Suprapubic skin (tissue), 4 donors: ENCODE measurements at regions not wholly inside any gene's neighbourhood (a gene's known extent, or its start where the extent isn't known, plus 50 kb on each side); places are given as distances from the start of the nearest gene placed in this dataset.

Experiments used
- DNase-seq, 2 donors: peaks; one replicate each; pipeline ENCODE4 v3.0.0-alpha.2; 2019; ENCODE audit warnings: low spot score in 2 of 2
- H3K27ac ChIP-seq: fragments of 200-600 bp; sonication (generic); one replicate; pipeline ENCODE4 v1.5.1; 2019
- H3K27me3 ChIP-seq: fragments of 200-600 bp; sonication (generic); one replicate; pipeline ENCODE4 v1.5.1; 2019
- H3K36me3 ChIP-seq: fragments of 200-600 bp; sonication (generic); one replicate; pipeline ENCODE4 v1.5.1; 2019
- H3K4me1 ChIP-seq: fragments of 200-600 bp; sonication (generic); one replicate; pipeline ENCODE4 v1.5.1; 2019
- H3K4me3 ChIP-seq: fragments of 200-600 bp; sonication (generic); one replicate; pipeline ENCODE4 v1.5.1; 2019; ENCODE audit warnings: mild to moderate bottlenecking
- H3K9me3 ChIP-seq: fragments of 200-600 bp; sonication (generic); one replicate; pipeline ENCODE4 v1.5.1; 2019
- EP300 ChIP-seq: sonication (generic); formaldehyde crosslinking; IDR thresholded peaks from one replicate; pipeline ENCODE4 v1.6.1; 2017; ENCODE audit warnings: antibody characterized with exemption
- POLR2A ChIP-seq, 2 donors: fragments of 450-650 bp; IDR thresholded peaks; one replicate each; pipeline ENCODE4 v1.6.1; 2017; ENCODE audit warnings: antibody characterized with exemption in 2 of 2, mild to moderate bottlenecking in 2 of 2, moderate library complexity in 2 of 2
- POLR2AphosphoS5 ChIP-seq, 3 donors: sonication (generic); formaldehyde crosslinking; IDR thresholded peaks; one replicate each; pipeline ENCODE4 v1.6.1; 2017; ENCODE audit warnings: antibody characterized with exemption in 3 of 3
- WGBS: methylation state at CpG from one replicate; pipeline ENCODE4 v1.1.5; 2018; 5-methylcytosine and 5-hydroxymethylcytosine counted together
- TF ChIP-seq, protein P1 (sequence below), 2 donors: fragments of 200-600 bp in 1 of 2; fragments of 450-650 bp in 1 of 2; sonication (generic) in 1 of 2; IDR thresholded peaks; one replicate each; pipeline ENCODE4 v1.5.1; 2016 to 2019; ENCODE audit warnings: antibody characterized with exemption in 2 of 2, mild to moderate bottlenecking in 1 of 2, moderate library complexity in 1 of 2

DNA sequence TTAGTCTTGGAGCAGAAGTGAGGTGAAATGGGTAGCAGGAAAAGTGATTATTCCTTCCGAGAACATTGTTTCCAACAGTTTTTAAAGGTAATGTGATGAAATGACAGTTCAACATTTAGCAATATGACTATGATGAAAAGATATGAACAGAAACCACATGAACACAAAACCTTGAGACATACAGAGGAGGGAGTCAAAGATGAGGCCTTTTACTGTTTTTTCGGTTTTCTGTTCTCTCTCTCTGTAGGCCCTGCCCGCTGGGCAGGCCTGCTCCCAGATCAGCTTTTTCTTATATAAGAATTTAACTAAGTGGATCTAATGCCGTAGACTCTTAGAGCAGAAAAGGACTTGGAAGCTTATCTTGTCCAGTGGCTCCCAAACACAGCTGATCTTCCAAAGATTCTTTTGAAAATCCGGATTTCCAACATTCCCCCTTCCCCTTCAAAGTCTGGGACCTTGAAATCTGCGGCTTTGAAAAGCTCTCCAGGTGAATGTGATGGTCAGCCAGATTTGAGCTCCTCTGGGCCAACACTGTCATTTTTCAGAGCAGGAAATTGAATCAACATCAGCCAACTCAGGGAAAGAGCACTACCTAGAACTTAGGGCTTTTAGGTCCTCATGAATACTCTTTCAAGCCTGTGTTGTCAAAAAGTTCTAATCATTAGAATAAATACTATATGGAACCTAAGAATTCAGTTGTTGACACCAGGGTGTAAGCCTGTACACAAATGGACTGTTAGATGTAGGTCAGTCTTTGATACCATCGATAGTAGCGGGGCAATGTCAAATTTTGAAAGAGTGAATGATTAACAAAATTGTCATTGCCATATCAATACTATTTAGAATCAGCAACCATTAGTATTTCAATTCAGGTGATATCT is 372.7 kb downstream of the SHQ1 start:
- Histone ChIP-seq H3K4me3 (no peak overlapping the region), H3K27ac (no peak overlapping the region), H3K9me3 (no peaks in the 10 kb centered on the region), H3K4me1 (no peaks in the 10 kb centered on the region), H3K27me3 (no peaks in the 10 kb centered on the region), H3K36me3 (no peaks in the 10 kb centered on the region)
- DNase-seq, result no peak
- no peak for TF ChIP-seq POLR2A (IDR thresholded peaks at IDR 0.05)
- WGBS, result 90% methylated on average over 8 of the region's 8 CpGs

DNA sequence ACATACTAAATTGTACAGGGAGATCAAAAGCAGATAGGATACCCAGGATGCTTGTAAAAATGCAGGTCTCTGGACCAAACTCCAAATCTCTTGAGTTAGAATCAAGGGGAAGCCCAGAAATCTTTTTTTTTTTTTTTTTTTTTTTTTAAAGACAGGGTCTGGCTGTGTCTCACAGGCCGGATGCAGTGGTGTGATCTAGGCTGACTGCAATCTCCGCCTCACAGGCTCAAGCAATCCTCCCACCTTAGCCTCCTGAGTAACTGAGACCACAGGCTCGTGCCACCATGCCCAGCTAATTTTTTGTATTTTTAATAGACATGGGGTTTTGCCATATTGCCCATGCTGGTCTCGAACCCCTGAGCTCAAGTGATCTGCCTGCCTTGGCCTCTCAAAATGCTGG is 373.5 kb downstream of the SHQ1 start:
- 79% methylated on average over 4 of the region's 4 CpGs for WGBS
- Histone ChIP-seq H3K4me1 (no peaks in the 10 kb centered on the region), H3K27ac (no peak overlapping the region), H3K9me3 (no peaks in the 10 kb centered on the region), H3K27me3 (no peaks in the 10 kb centered on the region), H3K36me3 (no peaks in the 10 kb centered on the region), H3K4me3 (no peak overlapping the region)
- DNase-seq, result no peak
- TF ChIP-seq EP300, result no peak
- TF ChIP-seq POLR2AphosphoS5 (IDR thresholded peaks at IDR 0.05), result no peak
- TF ChIP-seq, protein P1, sequence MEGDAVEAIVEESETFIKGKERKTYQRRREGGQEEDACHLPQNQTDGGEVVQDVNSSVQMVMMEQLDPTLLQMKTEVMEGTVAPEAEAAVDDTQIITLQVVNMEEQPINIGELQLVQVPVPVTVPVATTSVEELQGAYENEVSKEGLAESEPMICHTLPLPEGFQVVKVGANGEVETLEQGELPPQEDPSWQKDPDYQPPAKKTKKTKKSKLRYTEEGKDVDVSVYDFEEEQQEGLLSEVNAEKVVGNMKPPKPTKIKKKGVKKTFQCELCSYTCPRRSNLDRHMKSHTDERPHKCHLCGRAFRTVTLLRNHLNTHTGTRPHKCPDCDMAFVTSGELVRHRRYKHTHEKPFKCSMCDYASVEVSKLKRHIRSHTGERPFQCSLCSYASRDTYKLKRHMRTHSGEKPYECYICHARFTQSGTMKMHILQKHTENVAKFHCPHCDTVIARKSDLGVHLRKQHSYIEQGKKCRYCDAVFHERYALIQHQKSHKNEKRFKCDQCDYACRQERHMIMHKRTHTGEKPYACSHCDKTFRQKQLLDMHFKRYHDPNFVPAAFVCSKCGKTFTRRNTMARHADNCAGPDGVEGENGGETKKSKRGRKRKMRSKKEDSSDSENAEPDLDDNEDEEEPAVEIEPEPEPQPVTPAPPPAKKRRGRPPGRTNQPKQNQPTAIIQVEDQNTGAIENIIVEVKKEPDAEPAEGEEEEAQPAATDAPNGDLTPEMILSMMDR (IDR thresholded peaks at IDR 0.05), result no peak
- TF ChIP-seq POLR2A (IDR thresholded peaks at IDR 0.05), result no peak

DNA sequence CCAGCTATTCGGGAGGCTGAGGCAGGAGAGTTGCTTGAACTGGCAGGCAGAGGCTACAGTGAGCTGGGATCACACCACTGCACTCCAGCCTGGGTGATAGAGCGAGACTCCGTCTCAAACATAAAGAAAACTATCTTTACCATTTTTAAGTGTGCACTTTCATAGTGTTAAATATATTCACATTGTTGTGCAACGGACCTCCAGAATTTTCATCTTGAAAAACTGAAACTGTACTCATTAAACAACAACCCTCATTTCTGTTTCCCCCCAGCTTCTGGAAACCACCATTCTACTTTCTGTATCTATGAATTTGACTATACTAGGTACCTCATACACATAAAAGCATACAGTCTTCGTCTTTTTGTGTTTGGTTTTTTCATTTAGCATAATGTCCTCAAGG is 375.1 kb downstream of the SHQ1 start:
- Histone ChIP-seq H3K27ac (no peak overlapping the region), H3K4me3 (no peak overlapping the region), H3K36me3 (no peaks in the 10 kb centered on the region), H3K4me1 (no peaks in the 10 kb centered on the region), H3K27me3 (no peaks in the 10 kb centered on the region), H3K9me3 (no peaks in the 10 kb centered on the region)
- WGBS, result 78% methylated on average over 5 of the region's 5 CpGs
- no peak for TF ChIP-seq POLR2AphosphoS5 (IDR thresholded peaks at IDR 0.05)
- no peak for TF ChIP-seq EP300
- no peak for TF ChIP-seq POLR2A (IDR thresholded peaks at IDR 0.05)
- TF ChIP-seq, protein P1 (IDR thresholded peaks at IDR 0.05), result no peak
- no peak for DNase-seq

DNA sequence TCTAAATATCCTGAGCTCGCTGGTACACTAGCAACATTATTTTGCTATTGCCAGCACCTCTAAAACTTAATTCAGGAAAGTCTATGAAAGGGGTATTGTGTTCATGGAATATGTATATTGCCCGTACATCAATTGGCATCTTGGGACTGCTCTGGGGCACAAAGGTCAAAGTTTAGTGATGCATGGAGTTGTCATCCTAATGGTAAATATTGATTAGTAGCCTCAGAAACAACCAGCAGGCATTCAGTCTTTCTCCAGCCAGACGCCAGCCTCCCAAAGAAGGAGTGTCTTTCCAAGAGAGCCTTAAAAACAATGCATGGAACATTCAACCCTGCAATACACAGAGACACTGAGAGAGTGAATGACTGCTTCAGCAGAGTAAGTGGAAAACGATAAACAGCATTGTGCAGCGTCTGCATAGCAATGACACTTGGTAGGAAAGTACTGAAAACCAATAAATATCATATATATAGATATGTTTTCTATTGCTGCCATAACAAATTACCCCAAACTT is 377.3 kb downstream of the SHQ1 start:
- Histone ChIP-seq H3K36me3 (no peaks in the 10 kb centered on the region), H3K4me3 (no peak overlapping the region), H3K4me1 (no peaks in the 10 kb centered on the region), H3K27me3 (no peaks in the 10 kb centered on the region), H3K9me3 (no peaks in the 10 kb centered on the region), H3K27ac (no peak overlapping the region)
- WGBS, result 90% methylated on average over 5 of the region's 5 CpGs
- no peak for DNase-seq
- TF ChIP-seq EP300, result no peak
- TF ChIP-seq POLR2A (IDR thresholded peaks at IDR 0.05), result no peak
- no peak for TF ChIP-seq POLR2AphosphoS5 (IDR thresholded peaks at IDR 0.05)
- TF ChIP-seq, protein P1 (IDR thresholded peaks at IDR 0.05), result no peak

DNA sequence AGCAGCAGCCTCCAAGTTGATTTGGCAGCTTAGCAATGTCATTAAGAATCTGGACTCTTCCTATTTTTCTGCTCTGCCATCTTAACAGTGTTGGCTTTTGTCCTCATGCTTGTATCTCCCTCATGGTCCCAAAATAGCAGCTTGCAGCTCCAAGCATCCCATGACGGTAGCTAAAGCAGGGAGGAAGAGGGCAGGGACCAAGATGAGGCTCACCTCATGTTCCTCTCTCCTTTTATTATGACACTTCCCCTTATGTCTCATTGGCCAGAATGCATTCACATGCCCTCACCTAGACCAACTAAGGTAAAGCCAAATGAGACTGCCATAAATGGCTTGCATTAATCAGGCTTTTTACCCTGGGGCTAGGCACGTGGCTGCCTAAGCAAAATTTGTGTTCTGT is 382.4 kb downstream of the SHQ1 start:
- H3K36me3 ChIP-seq, result no peaks in the 10 kb centered on the region
- H3K4me3 ChIP-seq, result no peak overlapping the region
- H3K27me3 ChIP-seq, result no peaks in the 10 kb centered on the region
- DNase-seq, result no peak
- no peaks in the 10 kb centered on the region for H3K4me1 ChIP-seq
- H3K27ac ChIP-seq, result no peak overlapping the region
- WGBS, result 49% methylated on average over 2 of the region's 2 CpGs
- TF ChIP-seq POLR2AphosphoS5 (IDR thresholded peaks at IDR 0.05), result no peak
- TF ChIP-seq, protein P1 (IDR thresholded peaks at IDR 0.05), result no peak
- no peak for TF ChIP-seq EP300
- TF ChIP-seq POLR2A (IDR thresholded peaks at IDR 0.05), result no peak
- no peaks in the 10 kb centered on the region for H3K9me3 ChIP-seq
